K562 (cell line): ENCODE measurements at regions not wholly inside any gene's neighbourhood (a gene's known extent, or its start where the extent isn't known, plus 50 kb on each side); places are given as distances from the start of the nearest gene placed in this dataset.
A peak's percentile ranks its signal among the peaks of the same experiment; 100 is the strongest.

ENCODE experiments used
- ATAC-seq: fragments of 200-7000 bp; cut with Tn5 transposase; 3 replicates; pipeline ENCODE4 v1.9.1; 2020; ENCODE audit warnings: moderate library complexity
- BruUV-seq: library from RNA; stranded (reverse); fragments of 400-500 nt; replicated peaks from 2 replicates; lab custom pipeline; 2021; lab: Mats Ljungman, UMichigan
- CTCF ChIA-PET: fragments of 300-600 bp; formaldehyde crosslinking; extraction: SDS; loops from one replicate; lab custom pipeline; 2021; ENCODE audit warnings: low intra/inter-chr PET ratio; lab: Yijun Ruan, JAX
- POLR2A ChIA-PET: fragments of 300-600, 350-650 bp; sonication (Branson Sonifier 250); formaldehyde crosslinking; extraction: SDS; loops from one replicate; lab custom pipeline; 2021; ENCODE audit warnings: antibody characterized with exemption, inconsistent platforms; lab: Yijun Ruan, JAX
- DNase-seq, 4 experiments: peaks; one replicate each; pipeline versions ENCODE4 v3.0.0 to v3.0.0-alpha.2; 2011 to 2018; ENCODE audit warnings: low spot score in 3 of 4, mixed read lengths in 3 of 4; ENCODE audit errors: extremely low read depth in 1 of 4
- FAIRE-seq: peaks from 2 replicates; lab custom pipeline; 2011; peaks lifted over from hg19 to GRCh38; lab: Jason Lieb, UNC
- H2AFZ ChIP-seq: 2 replicates; pipeline ENCODE4 v1.6.0; 2011; ENCODE audit warnings: low read depth, low read length, control low read depth, inconsistent platforms
- H3K27ac ChIP-seq: fragments of 200-600 bp; 3 replicates; pipeline ENCODE4 v1.8.0; 2011; ENCODE audit warnings: low read depth, mild to moderate bottlenecking, control low read depth, inconsistent platforms, low read length, moderate library complexity, mixed read lengths; ENCODE audit errors: extremely low read depth
- H3K27me3 ChIP-seq, 2 experiments: fragments of 300-600 bp in 1 of 2; 2 replicates in 1 of 2; 3 replicates in 1 of 2; pipeline versions ENCODE4 v1.6.0 to v1.8.0; 2011; ENCODE audit warnings: inconsistent platforms in 2 of 2, low read length in 2 of 2, mild to moderate bottlenecking in 1 of 2, mixed read lengths in 1 of 2, moderate library complexity in 1 of 2; ENCODE audit not compliant: control insufficient read depth in 2 of 2, insufficient read depth in 2 of 2
- H3K36me3 ChIP-seq: fragments of 300-600 bp; 3 replicates; pipeline ENCODE4 v1.8.0; 2011; ENCODE audit warnings: mild to moderate bottlenecking, low read length, inconsistent platforms; ENCODE audit not compliant: control insufficient read depth, insufficient read depth
- H3K4me1 ChIP-seq, 2 experiments: fragments of 200-600 bp in 1 of 2; replicated peaks in 1 of 2; 2 replicates in 1 of 2; 3 replicates in 1 of 2; pipeline versions ENCODE4 v1.5.1 to v1.8.0; 2011; ENCODE audit warnings: inconsistent platforms in 2 of 2, low read length in 2 of 2, mild to moderate bottlenecking in 1 of 2, mixed read lengths in 1 of 2, moderate library complexity in 1 of 2; ENCODE audit not compliant: control insufficient read depth in 2 of 2, insufficient read depth in 2 of 2
- H3K4me2 ChIP-seq: 2 replicates; pipeline ENCODE4 v1.6.1; 2011; ENCODE audit warnings: low read length, control low read depth, inconsistent platforms, mixed read lengths; ENCODE audit not compliant: insufficient read depth
- H3K4me3 ChIP-seq: fragments of 200-600 bp; sonication (generic), shearing (Covaris generic); 2 replicates; pipeline ENCODE4 v1.5.1; 2016; ENCODE audit warnings: control low read depth, inconsistent platforms
- H3K79me2 ChIP-seq: fragments of 200-600 bp; 3 replicates; pipeline ENCODE4 v1.8.0; 2011; ENCODE audit warnings: low read length, inconsistent platforms; ENCODE audit not compliant: control insufficient read depth, insufficient read depth
- H3K9ac ChIP-seq, 2 experiments: 2 replicates each; pipeline versions ENCODE4 v1.6.0 to v1.6.1; 2011; ENCODE audit warnings: low read depth in 2 of 2, low read length in 2 of 2, control low read depth in 1 of 2, inconsistent platforms in 1 of 2, mild to moderate bottlenecking in 1 of 2, mixed read lengths in 1 of 2; ENCODE audit not compliant: insufficient read depth in 1 of 2
- H3K9me1 ChIP-seq: one replicate; pipeline ENCODE4 v1.6.0; 2011; ENCODE audit warnings: inconsistent platforms, mild to moderate bottlenecking, low read length, moderate library complexity; ENCODE audit not compliant: control insufficient read depth, insufficient read depth
- H3K9me3 ChIP-seq: replicated peaks from 2 replicates; pipeline ENCODE4 v1.5.1; 2011; ENCODE audit warnings: low read depth, low read length, inconsistent platforms; ENCODE audit not compliant: control insufficient read depth, insufficient read depth
- H4K20me1 ChIP-seq: replicated peaks from 2 replicates; pipeline ENCODE4 v1.6.1; 2011; ENCODE audit warnings: low read length, inconsistent platforms, mixed read lengths; ENCODE audit not compliant: control insufficient read depth, insufficient read depth
- WGBS: fragments of 100-300 bp; shearing (Covaris generic); methylation state at CpG from one replicate; pipeline ENCODE4 v1.1.6; 2016; ENCODE audit warnings: low coverage, mixed read lengths; ENCODE audit not compliant: insufficient coverage; ENCODE audit errors: missing lambda C conversion rate; 5-methylcytosine and 5-hydroxymethylcytosine counted together
- in situ Hi-C: fragments of 300-500 bp; cut with MboI; formaldehyde crosslinking; loops from 4 replicates; pipeline ENCODE4 v1.15.0; 2018; ENCODE audit warnings: inconsistent platforms, mixed read lengths
- intact Hi-C: fragments of 100-400 bp; cut with micrococcal nuclease; formaldehyde crosslinking; loops from 2 replicates; pipeline ENCODE4 v1.14.2; 2022
- TF ChIP-seq, protein P1 (sequence below): sonication (generic); formaldehyde crosslinking; IDR thresholded peaks from 2 replicates; pipeline ENCODE4 v1.8.0; 2022; ENCODE audit warnings: mild to moderate bottlenecking, low read depth, missing genetic modification reagents
- TF ChIP-seq, protein P2 (sequence below): sonication (generic); formaldehyde crosslinking; IDR thresholded peaks from 2 replicates; pipeline ENCODE4 v1.8.0; 2023; ENCODE audit warnings: mild to moderate bottlenecking, missing genetic modification reagents
- TF ChIP-seq, protein P3 (sequence below): fragments of 250-450 bp; sonication (Bioruptor Pico); IDR thresholded peaks from 2 replicates; pipeline ENCODE4 v1.5.0; 2020; ENCODE audit warnings: mild to moderate bottlenecking

DNA sequence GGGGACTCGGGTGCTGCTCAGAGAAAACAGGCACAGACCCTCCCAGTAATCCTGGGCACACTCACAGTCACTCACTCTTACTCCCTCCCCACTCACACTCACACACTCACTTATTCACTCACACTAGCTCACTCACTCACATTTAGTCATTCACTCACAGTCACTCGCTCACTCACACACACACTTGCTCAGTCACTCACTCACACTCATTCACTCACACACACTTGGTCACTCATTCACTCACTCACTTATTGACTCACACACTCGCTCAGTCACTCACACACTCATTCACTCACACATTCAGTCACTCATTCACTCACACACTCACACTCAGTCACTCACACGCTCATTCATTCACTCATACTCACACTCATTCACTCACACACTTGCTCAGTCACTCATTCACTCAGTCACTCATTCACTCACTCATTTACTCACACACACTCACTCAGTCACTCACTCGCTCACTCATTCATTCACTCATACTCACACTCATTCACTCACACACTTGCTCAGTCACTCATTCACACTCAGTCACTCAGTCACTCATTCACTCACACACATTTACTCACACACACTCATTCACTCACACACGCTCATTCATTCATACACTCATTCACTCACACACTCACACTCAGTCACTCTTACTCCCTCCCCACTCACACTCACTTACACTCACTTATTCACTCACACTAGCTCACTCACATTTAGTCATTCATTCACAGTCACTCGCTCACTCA is 164.2 kb upstream of the C1orf174 start:
- TF ChIP-seq, protein P1, sequence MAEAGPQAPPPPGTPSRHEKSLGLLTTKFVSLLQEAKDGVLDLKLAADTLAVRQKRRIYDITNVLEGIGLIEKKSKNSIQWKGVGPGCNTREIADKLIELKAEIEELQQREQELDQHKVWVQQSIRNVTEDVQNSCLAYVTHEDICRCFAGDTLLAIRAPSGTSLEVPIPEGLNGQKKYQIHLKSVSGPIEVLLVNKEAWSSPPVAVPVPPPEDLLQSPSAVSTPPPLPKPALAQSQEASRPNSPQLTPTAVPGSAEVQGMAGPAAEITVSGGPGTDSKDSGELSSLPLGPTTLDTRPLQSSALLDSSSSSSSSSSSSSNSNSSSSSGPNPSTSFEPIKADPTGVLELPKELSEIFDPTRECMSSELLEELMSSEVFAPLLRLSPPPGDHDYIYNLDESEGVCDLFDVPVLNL, result no peak
- TF ChIP-seq, protein P2, sequence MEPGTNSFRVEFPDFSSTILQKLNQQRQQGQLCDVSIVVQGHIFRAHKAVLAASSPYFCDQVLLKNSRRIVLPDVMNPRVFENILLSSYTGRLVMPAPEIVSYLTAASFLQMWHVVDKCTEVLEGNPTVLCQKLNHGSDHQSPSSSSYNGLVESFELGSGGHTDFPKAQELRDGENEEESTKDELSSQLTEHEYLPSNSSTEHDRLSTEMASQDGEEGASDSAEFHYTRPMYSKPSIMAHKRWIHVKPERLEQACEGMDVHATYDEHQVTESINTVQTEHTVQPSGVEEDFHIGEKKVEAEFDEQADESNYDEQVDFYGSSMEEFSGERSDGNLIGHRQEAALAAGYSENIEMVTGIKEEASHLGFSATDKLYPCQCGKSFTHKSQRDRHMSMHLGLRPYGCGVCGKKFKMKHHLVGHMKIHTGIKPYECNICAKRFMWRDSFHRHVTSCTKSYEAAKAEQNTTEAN (CRISPR knock-in tag), result peak; percentile 96
- TF ChIP-seq, protein P3, sequence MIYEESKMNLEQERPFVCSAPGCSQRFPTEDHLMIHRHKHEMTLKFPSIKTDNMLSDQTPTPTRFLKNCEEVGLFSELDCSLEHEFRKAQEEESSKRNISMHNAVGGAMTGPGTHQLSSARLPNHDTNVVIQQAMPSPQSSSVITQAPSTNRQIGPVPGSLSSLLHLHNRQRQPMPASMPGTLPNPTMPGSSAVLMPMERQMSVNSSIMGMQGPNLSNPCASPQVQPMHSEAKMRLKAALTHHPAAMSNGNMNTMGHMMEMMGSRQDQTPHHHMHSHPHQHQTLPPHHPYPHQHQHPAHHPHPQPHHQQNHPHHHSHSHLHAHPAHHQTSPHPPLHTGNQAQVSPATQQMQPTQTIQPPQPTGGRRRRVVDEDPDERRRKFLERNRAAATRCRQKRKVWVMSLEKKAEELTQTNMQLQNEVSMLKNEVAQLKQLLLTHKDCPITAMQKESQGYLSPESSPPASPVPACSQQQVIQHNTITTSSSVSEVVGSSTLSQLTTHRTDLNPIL (CRISPR knock-in tag), result no peak
- H3K9ac ChIP-seq, result no peak overlapping the region
- no peak for ATAC-seq
- no peak overlapping the region for H3K4me3 ChIP-seq
- ChIA-PET CTCF (no interaction called here), POLR2A (no interaction called here)
- H3K4me2 ChIP-seq, result no peak overlapping the region
- H3K9me1 ChIP-seq, result no peaks in the 10 kb centered on the region
- H2AFZ ChIP-seq, result no peak overlapping the region
- no peaks in the 10 kb centered on the region for H3K79me2 ChIP-seq
- peaks cover 0 to 4% of the 10 kb centered on the region in 2 experiments; a peak in 1 of 5 replicates for H3K4me1 ChIP-seq
- 0 out of 2 replicates have a peak, but pooled peaks cover 7% of the 10 kb centered on the region for H4K20me1 ChIP-seq
- WGBS, result 1% methylated on average over 7 of the region's 7 CpGs
- intact Hi-C loops (loop anchor here (5.0 kb wide), 1 partner anchor 152 kb away; no protein-coding TSS in a partner anchor), in situ Hi-C loops (no loop called here)
- DNase-seq, result no peak
- no peak for FAIRE-seq
- H3K27me3 ChIP-seq, result peaks cover 10 to 29% of the 10 kb centered on the region in 2 experiments; a peak in 3 of 5 replicates
- BruUV-seq, result no TSS peak
- no peaks in the 10 kb centered on the region for H3K36me3 ChIP-seq
- no peak overlapping the region for H3K27ac ChIP-seq
- H3K9me3 ChIP-seq, result peaks cover 2% of the 10 kb centered on the region; the same call in 1 of the 2 replicates
